ENCODE measurements at regions not wholly inside any gene's neighbourhood (a gene's known extent, or its start where the extent isn't known, plus 50 kb on each side); places are given as distances from the start of the nearest gene placed in this dataset.
"Not testable (repeated sequence)": the region's sequence is repeated elsewhere in the genome, so short reads cannot be mapped to it uniquely, and the experiment has no call there.

- no peak for DNase-seq (ENCODE audit: low read depth in 4 of 4, low spot score in 2 of 4)
These were observed 486.3 kb upstream of the LRFN5 start for GRCh38 chr14:41120402-41120801.

- no peak for DNase-seq (ENCODE audit: low read depth in 4 of 4, low spot score in 2 of 4)
These were observed 510.5 kb upstream of the LRFN5 start for GRCh38 chr14:41096131-41096530.

GRCh38 chr14:41087056-41087455 lies 519.6 kb upstream of the LRFN5 start:
- DNase-seq (ENCODE audit: low read depth in 4 of 4, low spot score in 2 of 4): no peak

GRCh38 chr14:41073544-41073943 lies 533.1 kb upstream of the LRFN5 start:
- no peak for DNase-seq (ENCODE audit: low read depth in 4 of 4, low spot score in 2 of 4)

- no peak for DNase-seq (ENCODE audit: low read depth in 4 of 4, low spot score in 2 of 4)
These were observed 533.9 kb upstream of the LRFN5 start for GRCh38 chr14:41072776-41073175.

- DNase-seq (ENCODE audit: low read depth in 4 of 4, low spot score in 2 of 4): no peak
These were observed 535.3 kb upstream of the LRFN5 start for GRCh38 chr14:41071351-41071750.

- peak in 1 of 4 donors; percentile 6 for DNase-seq (ENCODE audit: low read depth in 4 of 4, low spot score in 2 of 4)
These were observed 543.9 kb upstream of the LRFN5 start for GRCh38 chr14:41062826-41063225.

GRCh38 chr14:41055589-41055988 lies 551.1 kb upstream of the LRFN5 start:
- no peak for DNase-seq (ENCODE audit: low read depth in 4 of 4, low spot score in 2 of 4)

GRCh38 chr14:41051801-41052200 lies 554.9 kb upstream of the LRFN5 start:
- DNase-seq (ENCODE audit: low read depth in 4 of 4, low spot score in 2 of 4): no peak

- DNase-seq (ENCODE audit: low read depth in 4 of 4, low spot score in 2 of 4): no peak
These were observed 558.9 kb upstream of the LRFN5 start for GRCh38 chr14:41047763-41048162.

GRCh38 chr14:41037388-41037787 lies 569.3 kb upstream of the LRFN5 start:
- no peak for DNase-seq (ENCODE audit: low read depth in 4 of 4, low spot score in 2 of 4)

GRCh38 chr14:41034969-41035368 lies 571.7 kb upstream of the LRFN5 start:
- DNase-seq (ENCODE audit: low read depth in 4 of 4, low spot score in 2 of 4): no peak

GRCh38 chr14:41022932-41023331 lies 583.7 kb upstream of the LRFN5 start:
- DNase-seq (ENCODE audit: low read depth in 4 of 4, low spot score in 2 of 4): no peak

- DNase-seq (ENCODE audit: low read depth in 4 of 4, low spot score in 2 of 4): no peak
These were observed 590.5 kb upstream of the LRFN5 start for GRCh38 chr14:41016213-41016612.

- DNase-seq (ENCODE audit: low read depth in 4 of 4, low spot score in 2 of 4): no peak
These were observed 606.3 kb upstream of the LRFN5 start for GRCh38 chr14:41000350-41000749.

GRCh38 chr14:40989260-40989659 lies 617.4 kb upstream of the LRFN5 start:
- no peak for DNase-seq (ENCODE audit: low read depth in 4 of 4, low spot score in 2 of 4)

- no peak for DNase-seq (ENCODE audit: low read depth in 4 of 4, low spot score in 2 of 4)
These were observed 619.2 kb upstream of the LRFN5 start for GRCh38 chr14:40987481-40987880.

GRCh38 chr14:40986655-40987054 lies 620.0 kb upstream of the LRFN5 start:
- DNase-seq (ENCODE audit: low read depth in 4 of 4, low spot score in 2 of 4): no peak

GRCh38 chr14:40985584-40985983 lies 621.1 kb upstream of the LRFN5 start:
- DNase-seq (ENCODE audit: low read depth in 4 of 4, low spot score in 2 of 4): no peak

GRCh38 chr14:40983604-40984003 lies 623.1 kb upstream of the LRFN5 start:
- DNase-seq (ENCODE audit: low read depth in 4 of 4, low spot score in 2 of 4): no peak

- no peak for DNase-seq (ENCODE audit: low read depth in 4 of 4, low spot score in 2 of 4)
These were observed 625.4 kb upstream of the LRFN5 start for GRCh38 chr14:40981247-40981646.

- DNase-seq (ENCODE audit: low read depth in 4 of 4, low spot score in 2 of 4): not testable (repeated sequence)
These were observed 646.4 kb upstream of the LRFN5 start for GRCh38 chr14:40960257-40960656.

GRCh38 chr14:40955131-40955505 lies 651.6 kb upstream of the LRFN5 start:
- no peak for DNase-seq (ENCODE audit: low read depth in 4 of 4, low spot score in 2 of 4)

Measured in left renal cortex interstitium (tissue), 4 donors.